Peyer's patch (tissue), 4 donors: ENCODE measurements at regions not wholly inside any gene's neighbourhood (a gene's known extent, or its start where the extent isn't known, plus 50 kb on each side); places are given as distances from the start of the nearest gene placed in this dataset.

Experiments
- DNase-seq, 3 donors: peaks; one replicate each; pipeline ENCODE4 v3.0.0-alpha.2; 2017 to 2019
- H3K27ac ChIP-seq, 4 donors: fragments of 200-600 bp; sonication (generic); one replicate each; pipeline ENCODE4 v1.5.1; 2016 to 2019
- H3K27me3 ChIP-seq, 2 donors: fragments of 200-600 bp; sonication (generic); one replicate each; pipeline ENCODE4 v1.5.1; 2019
- H3K36me3 ChIP-seq, 3 donors: fragments of 200-600 bp; sonication (generic); one replicate each; pipeline ENCODE4 v1.5.1; 2016 to 2019
- H3K4me1 ChIP-seq, 4 donors: fragments of 200-600 bp; sonication (generic); one replicate each; pipeline ENCODE4 v1.5.1; 2016 to 2019
- H3K4me3 ChIP-seq, 4 donors: fragments of 200-600 bp; sonication (generic); 1 replicate in 3 of 4; 2 replicates in 1 of 4; pipeline ENCODE4 v1.5.1; 2016 to 2019; ENCODE audit warnings: mild to moderate bottlenecking in 1 of 4
- H3K9me3 ChIP-seq, 4 donors: fragments of 200-600 bp; sonication (generic); one replicate each; pipeline ENCODE4 v1.5.1; 2016 to 2019; ENCODE audit warnings: mild to moderate bottlenecking in 1 of 4
- POLR2A ChIP-seq, 2 donors: fragments of 450-650 bp; IDR thresholded peaks; one replicate each; pipeline ENCODE4 v1.5.1; 2017; ENCODE audit warnings: antibody characterized with exemption in 2 of 2, mild to moderate bottlenecking in 2 of 2, moderate library complexity in 2 of 2
- TF ChIP-seq, protein P1 (sequence below), 6 experiments: fragments of 450-650 bp in 4 of 6; fragments of 200-600 bp in 2 of 6; sonication (generic) in 1 of 6; IDR thresholded peaks; one replicate each; pipeline ENCODE4 v1.5.1; 2017 to 2019; ENCODE audit warnings: antibody characterized with exemption in 6 of 6, mild to moderate bottlenecking in 3 of 6, moderate library complexity in 1 of 6

DNA sequence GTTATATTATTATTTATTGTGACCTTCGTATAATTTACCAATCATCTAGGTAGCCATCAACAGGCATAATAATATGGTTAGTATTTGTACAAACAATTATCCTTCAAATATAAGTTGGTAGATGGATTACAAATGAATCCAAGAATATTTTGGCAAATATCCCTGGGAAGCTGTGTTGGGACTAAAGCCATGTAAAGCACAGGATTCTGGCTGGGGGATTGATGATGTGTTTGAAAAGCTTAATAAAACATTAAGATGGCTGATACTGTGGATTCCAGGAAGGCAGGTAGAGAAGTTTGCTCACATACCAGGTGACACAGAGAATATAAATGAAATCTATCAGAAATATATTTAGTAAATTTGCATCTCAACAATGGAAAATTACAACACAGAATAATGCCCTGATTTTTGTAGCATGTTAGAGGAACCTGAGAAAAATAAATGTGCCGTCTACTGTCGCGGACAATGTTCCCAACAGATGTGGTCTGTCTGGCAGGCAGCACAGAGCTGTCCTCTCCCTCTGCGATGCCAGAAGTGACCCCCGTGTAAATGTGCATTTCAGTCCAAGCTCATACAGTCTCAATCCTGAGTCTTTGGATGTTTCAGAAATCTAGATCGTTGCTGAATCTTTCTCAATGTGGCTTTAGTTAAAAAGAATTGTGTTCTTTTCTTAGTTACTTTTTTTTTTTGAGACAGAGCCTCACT is 125.0 kb downstream of the TEX36 start:
- Histone ChIP-seq H3K27me3 (no peaks in the 10 kb centered on the region), H3K27ac (no peak overlapping the region), H3K4me3 (no peak overlapping the region), H3K36me3 (no peaks in the 10 kb centered on the region), H3K9me3 (no peaks in the 10 kb centered on the region), H3K4me1 (no peaks in the 10 kb centered on the region)
- DNase-seq, result no peak
- no peak for TF ChIP-seq POLR2A (IDR thresholded peaks at IDR 0.05)
- TF ChIP-seq, protein P1, sequence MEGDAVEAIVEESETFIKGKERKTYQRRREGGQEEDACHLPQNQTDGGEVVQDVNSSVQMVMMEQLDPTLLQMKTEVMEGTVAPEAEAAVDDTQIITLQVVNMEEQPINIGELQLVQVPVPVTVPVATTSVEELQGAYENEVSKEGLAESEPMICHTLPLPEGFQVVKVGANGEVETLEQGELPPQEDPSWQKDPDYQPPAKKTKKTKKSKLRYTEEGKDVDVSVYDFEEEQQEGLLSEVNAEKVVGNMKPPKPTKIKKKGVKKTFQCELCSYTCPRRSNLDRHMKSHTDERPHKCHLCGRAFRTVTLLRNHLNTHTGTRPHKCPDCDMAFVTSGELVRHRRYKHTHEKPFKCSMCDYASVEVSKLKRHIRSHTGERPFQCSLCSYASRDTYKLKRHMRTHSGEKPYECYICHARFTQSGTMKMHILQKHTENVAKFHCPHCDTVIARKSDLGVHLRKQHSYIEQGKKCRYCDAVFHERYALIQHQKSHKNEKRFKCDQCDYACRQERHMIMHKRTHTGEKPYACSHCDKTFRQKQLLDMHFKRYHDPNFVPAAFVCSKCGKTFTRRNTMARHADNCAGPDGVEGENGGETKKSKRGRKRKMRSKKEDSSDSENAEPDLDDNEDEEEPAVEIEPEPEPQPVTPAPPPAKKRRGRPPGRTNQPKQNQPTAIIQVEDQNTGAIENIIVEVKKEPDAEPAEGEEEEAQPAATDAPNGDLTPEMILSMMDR (IDR thresholded peaks at IDR 0.05), result no peak

DNA sequence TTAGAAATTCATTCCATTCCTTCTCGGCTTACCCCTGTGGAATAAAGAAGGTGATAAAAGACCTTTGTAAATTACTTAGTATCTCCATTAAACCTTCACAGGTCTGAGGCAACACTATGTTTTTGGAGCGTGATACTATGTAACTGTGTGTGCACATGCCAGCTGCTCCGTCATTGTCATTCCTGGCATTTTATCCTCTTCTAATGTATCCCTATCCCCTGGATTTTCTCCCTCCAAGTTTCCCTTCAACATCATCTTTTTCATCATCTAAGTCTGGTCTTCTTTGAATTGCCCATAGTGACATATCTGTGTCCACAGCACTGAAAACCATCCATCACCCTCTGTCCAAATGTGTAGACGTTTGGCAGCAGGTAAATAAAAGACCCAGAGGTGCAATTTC is 125.7 kb downstream of the TEX36 start:
- Histone ChIP-seq H3K4me1 (no peaks in the 10 kb centered on the region), H3K4me3 (no peak overlapping the region), H3K27ac (no peak overlapping the region), H3K27me3 (no peaks in the 10 kb centered on the region), H3K9me3 (no peaks in the 10 kb centered on the region), H3K36me3 (no peaks in the 10 kb centered on the region)
- no peak for TF ChIP-seq POLR2A (IDR thresholded peaks at IDR 0.05)
- TF ChIP-seq, protein P1 (IDR thresholded peaks at IDR 0.05), result no peak
- no peak for DNase-seq

DNA sequence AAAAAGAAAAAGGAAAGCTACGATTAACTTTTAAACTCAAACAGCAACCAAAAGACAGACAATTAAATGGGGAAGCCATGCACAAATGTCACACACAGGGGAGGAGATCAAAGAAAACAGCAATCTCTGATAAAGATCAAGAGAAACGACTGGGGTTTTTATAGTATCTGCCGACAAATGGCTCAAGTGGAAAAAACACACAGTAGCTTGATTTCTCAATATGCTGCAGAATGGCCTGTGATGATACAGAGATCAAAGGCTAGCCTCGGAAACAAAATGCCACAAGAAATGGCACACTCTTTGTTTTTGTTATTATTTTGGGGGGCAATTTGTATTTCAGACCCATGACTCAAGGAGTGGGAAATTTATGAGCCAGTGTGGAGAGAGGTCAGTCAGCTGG is 126.1 kb downstream of the TEX36 start:
- no peaks in the 10 kb centered on the region for H3K4me1 ChIP-seq
- TF ChIP-seq POLR2A (IDR thresholded peaks at IDR 0.05), result no peak
- TF ChIP-seq, protein P1 (IDR thresholded peaks at IDR 0.05), result no peak

DNA sequence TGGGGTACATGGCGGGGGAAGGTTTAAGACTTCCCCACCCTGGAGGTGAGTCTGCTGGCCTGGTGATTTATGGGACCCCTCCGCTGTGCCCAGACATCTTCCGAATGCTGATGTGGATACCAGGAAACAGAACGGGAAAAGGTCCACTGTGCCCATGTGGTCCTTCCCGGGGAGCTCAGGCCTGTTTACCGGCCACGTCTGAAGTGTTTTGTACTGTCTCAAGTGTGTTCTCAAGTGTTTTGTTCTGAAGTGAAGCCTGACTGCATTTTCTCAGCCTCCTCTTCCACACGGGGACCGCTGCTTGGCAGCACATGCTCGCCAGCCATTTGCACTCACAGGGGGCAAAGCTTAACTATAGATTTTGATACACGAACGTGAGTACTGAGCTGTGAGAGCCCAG is 127.2 kb downstream of the TEX36 start:
- Histone ChIP-seq H3K27me3 (no peaks in the 10 kb centered on the region), H3K4me1 (no peaks in the 10 kb centered on the region), H3K4me3 (no peak overlapping the region), H3K36me3 (no peaks in the 10 kb centered on the region), H3K9me3 (no peaks in the 10 kb centered on the region), H3K27ac (no peak overlapping the region)
- no peak for DNase-seq
- TF ChIP-seq, protein P1 (IDR thresholded peaks at IDR 0.05), result no peak
- no peak for TF ChIP-seq POLR2A (IDR thresholded peaks at IDR 0.05)

More for the DNA sequence above, 126.1 kb downstream of the TEX36 start:
- no peak for DNase-seq
- Histone ChIP-seq H3K36me3 (no peaks in the 10 kb centered on the region), H3K4me3 (no peak overlapping the region), H3K9me3 (no peaks in the 10 kb centered on the region), H3K27ac (no peak overlapping the region), H3K27me3 (no peaks in the 10 kb centered on the region)

DNA sequence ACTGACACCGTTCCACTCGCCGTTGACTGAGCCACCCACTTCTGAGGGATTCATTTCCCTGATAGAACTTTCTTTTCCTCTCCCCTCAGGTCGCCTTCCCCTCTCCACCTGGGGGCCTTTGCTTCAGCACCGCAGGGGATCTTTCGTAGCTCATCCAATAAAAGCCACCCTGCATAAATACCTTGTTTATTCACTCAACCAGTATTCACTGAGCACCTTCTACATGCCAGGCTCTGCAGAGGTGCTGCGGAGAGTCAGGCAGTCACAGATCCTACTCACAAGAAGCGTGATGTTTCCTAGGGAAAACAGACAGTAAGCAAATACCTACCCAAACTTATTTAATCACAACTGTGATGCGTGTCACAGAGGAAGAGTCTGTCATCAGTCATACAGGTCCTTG is 127.7 kb downstream of the TEX36 start:
- no peaks in the 10 kb centered on the region for H3K4me1 ChIP-seq
- H3K4me3 ChIP-seq, result no peak overlapping the region
- no peaks in the 10 kb centered on the region for H3K36me3 ChIP-seq
- H3K9me3 ChIP-seq, result no peaks in the 10 kb centered on the region
- H3K27me3 ChIP-seq, result no peaks in the 10 kb centered on the region
- no peak for DNase-seq
- H3K27ac ChIP-seq, result no peak overlapping the region
- no peak for TF ChIP-seq POLR2A (IDR thresholded peaks at IDR 0.05)
- TF ChIP-seq, protein P1 (IDR thresholded peaks at IDR 0.05), result no peak

DNA sequence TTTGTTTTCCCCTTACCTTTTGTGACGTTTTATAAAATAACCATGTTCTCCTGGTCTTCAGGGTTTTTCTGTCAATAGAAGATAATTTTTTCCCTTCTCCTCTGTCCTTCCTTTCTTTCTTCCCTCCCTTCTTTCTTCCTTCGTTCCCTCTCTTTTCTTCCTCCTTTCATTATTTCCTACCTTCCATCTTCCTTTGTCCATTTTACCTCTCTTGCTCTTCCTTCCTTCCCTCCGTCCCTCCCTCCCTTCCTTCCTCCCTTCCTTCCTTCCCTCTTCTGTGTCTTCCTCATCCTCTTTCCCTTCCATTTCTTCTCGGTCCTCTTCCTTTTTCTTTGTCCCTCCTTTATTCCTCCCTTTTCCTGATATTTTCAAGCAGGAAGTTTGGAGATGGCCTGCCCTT is 128.2 kb downstream of the TEX36 start:
- DNase-seq, result no peak
- Histone ChIP-seq H3K9me3 (no peaks in the 10 kb centered on the region), H3K27me3 (no peaks in the 10 kb centered on the region), H3K36me3 (no peaks in the 10 kb centered on the region), H3K4me3 (no peak overlapping the region), H3K27ac (no peak overlapping the region), H3K4me1 (no peaks in the 10 kb centered on the region)
- TF ChIP-seq, protein P1 (IDR thresholded peaks at IDR 0.05), result no peak
- no peak for TF ChIP-seq POLR2A (IDR thresholded peaks at IDR 0.05)
